ENCODE measurements at regions not wholly inside any gene's neighbourhood (a gene's known extent, or its start where the extent isn't known, plus 50 kb on each side); places are given as distances from the start of the nearest gene placed in this dataset.

DNA sequence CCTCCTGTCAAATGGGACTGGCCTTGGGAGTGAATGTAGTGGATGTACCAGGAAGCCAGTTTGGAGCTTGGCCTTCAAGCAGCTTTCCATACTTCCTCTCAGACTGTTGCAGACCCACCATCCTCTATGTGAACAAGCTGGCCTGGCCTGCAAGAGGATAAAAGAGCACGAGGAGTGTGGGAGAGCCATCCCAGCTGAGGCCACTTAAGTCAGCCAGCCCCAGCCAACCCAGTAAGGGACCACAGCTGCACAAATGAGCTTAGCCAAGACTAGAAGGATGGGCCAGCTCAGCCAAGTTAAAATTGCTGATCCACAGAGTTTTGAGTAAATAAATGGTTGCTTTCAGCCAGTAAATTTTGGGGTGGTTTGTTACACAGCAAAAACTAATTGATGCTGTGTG is 156.9 kb upstream of the SOX4 start:
- H3K9me2 ChIP-seq (ENCODE audit: insufficient read depth), result no peaks in the 10 kb centered on the region
- ATAC-seq (no peak), DNase-seq (ENCODE audit: low read depth, low spot score) (no peak)
- H3K4me2 ChIP-seq (ENCODE audit: low read length), result no peak overlapping the region
- no peaks in the 10 kb centered on the region for H3K36me3 ChIP-seq (ENCODE audit: control insufficient read depth in 1 of 2, insufficient read depth in 2 of 2, low read length in 2 of 2)
- H2AFZ ChIP-seq (ENCODE audit: low read depth, low read length, poor library complexity, severe bottlenecking), result no peak overlapping the region
- H3K79me2 ChIP-seq (ENCODE audit: insufficient read depth, low read length), result no peaks in the 10 kb centered on the region
- H4K20me1 ChIP-seq (ENCODE audit: insufficient read depth), result no peaks in the 10 kb centered on the region
- intact Hi-C loops (cut with micrococcal nuclease), result no loop called here
- ChIA-PET POLR2A (no interaction called here), RAD21 (ENCODE audit: low non-redundant PET in 1 of 2, low total read pairs in 2 of 2, uncharacterized antibody in 2 of 2, unreplicated experiment in 2 of 2) (no interaction called here), CTCF (no interaction called here)
- no peak for TF ChIP-seq YY1 (IDR thresholded peaks at IDR 0.05; ENCODE audit: extremely low read depth, insufficient replicate concordance, low read depth, low read length)
- TF ChIP-seq, protein P1, sequence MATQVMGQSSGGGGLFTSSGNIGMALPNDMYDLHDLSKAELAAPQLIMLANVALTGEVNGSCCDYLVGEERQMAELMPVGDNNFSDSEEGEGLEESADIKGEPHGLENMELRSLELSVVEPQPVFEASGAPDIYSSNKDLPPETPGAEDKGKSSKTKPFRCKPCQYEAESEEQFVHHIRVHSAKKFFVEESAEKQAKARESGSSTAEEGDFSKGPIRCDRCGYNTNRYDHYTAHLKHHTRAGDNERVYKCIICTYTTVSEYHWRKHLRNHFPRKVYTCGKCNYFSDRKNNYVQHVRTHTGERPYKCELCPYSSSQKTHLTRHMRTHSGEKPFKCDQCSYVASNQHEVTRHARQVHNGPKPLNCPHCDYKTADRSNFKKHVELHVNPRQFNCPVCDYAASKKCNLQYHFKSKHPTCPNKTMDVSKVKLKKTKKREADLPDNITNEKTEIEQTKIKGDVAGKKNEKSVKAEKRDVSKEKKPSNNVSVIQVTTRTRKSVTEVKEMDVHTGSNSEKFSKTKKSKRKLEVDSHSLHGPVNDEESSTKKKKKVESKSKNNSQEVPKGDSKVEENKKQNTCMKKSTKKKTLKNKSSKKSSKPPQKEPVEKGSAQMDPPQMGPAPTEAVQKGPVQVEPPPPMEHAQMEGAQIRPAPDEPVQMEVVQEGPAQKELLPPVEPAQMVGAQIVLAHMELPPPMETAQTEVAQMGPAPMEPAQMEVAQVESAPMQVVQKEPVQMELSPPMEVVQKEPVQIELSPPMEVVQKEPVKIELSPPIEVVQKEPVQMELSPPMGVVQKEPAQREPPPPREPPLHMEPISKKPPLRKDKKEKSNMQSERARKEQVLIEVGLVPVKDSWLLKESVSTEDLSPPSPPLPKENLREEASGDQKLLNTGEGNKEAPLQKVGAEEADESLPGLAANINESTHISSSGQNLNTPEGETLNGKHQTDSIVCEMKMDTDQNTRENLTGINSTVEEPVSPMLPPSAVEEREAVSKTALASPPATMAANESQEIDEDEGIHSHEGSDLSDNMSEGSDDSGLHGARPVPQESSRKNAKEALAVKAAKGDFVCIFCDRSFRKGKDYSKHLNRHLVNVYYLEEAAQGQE (IDR thresholded peaks at IDR 0.05; ENCODE audit: low read depth), result no peak
- no peak for TF ChIP-seq EZH2 (IDR thresholded peaks at IDR 0.05)
- TF ChIP-seq ELF1 (IDR thresholded peaks at IDR 0.05; ENCODE audit: borderline replicate concordance, low read depth), result no peak
- TF ChIP-seq TCF7L2 (IDR thresholded peaks at IDR 0.05; ENCODE audit: borderline replicate concordance, extremely low read depth, insufficient read depth, insufficient read length), result no peak
- no peak for TF ChIP-seq CEBPB (IDR thresholded peaks at IDR 0.05; ENCODE audit: low read depth)
- no peak for TF ChIP-seq POLR2AphosphoS5 (IDR thresholded peaks at IDR 0.05; ENCODE audit: low read depth, low read length)
- no peak for TF ChIP-seq SP1 (IDR thresholded peaks at IDR 0.05; ENCODE audit: low read depth)
- TF ChIP-seq, protein P2, sequence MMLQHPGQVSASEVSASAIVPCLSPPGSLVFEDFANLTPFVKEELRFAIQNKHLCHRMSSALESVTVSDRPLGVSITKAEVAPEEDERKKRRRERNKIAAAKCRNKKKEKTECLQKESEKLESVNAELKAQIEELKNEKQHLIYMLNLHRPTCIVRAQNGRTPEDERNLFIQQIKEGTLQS (IDR thresholded peaks at IDR 0.05), result no peak
- TF ChIP-seq FOSL1 (IDR thresholded peaks at IDR 0.05; ENCODE audit: low read depth), result no peak
- TF ChIP-seq, protein P3, sequence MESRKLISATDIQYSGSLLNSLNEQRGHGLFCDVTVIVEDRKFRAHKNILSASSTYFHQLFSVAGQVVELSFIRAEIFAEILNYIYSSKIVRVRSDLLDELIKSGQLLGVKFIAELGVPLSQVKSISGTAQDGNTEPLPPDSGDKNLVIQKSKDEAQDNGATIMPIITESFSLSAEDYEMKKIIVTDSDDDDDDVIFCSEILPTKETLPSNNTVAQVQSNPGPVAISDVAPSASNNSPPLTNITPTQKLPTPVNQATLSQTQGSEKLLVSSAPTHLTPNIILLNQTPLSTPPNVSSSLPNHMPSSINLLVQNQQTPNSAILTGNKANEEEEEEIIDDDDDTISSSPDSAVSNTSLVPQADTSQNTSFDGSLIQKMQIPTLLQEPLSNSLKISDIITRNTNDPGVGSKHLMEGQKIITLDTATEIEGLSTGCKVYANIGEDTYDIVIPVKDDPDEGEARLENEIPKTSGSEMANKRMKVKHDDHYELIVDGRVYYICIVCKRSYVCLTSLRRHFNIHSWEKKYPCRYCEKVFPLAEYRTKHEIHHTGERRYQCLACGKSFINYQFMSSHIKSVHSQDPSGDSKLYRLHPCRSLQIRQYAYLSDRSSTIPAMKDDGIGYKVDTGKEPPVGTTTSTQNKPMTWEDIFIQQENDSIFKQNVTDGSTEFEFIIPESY (IDR thresholded peaks at IDR 0.05; ENCODE audit: extremely low read depth, insufficient replicate concordance, low read length), result no peak
- no peak for TF ChIP-seq ZNF274 (IDR thresholded peaks at IDR 0.05; ENCODE audit: low read depth, low read length)
- H3K27ac ChIP-seq (ENCODE audit: low read depth, low read length), result no peak overlapping the region
- H3K4me3 ChIP-seq (replicated peaks in 1 of 2; ENCODE audit: low read depth in 1 of 2, low read length in 2 of 2), result no peak overlapping the region
- no peaks in the 10 kb centered on the region for H3K9me3 ChIP-seq (ENCODE audit: control insufficient read depth in 1 of 2, insufficient read depth in 1 of 2, low read depth in 1 of 2, low read length in 2 of 2)
- H3K9ac ChIP-seq (ENCODE audit: low read length), result no peak overlapping the region
- no TSS peak for BruUV-seq (replicated peaks)
- no peaks in the 10 kb centered on the region for H3K27me3 ChIP-seq (ENCODE audit: insufficient read depth, low read length)
- H3K4me1 ChIP-seq (ENCODE audit: control insufficient read depth in 1 of 2, insufficient read depth in 2 of 2, low read length in 2 of 2), result peaks cover 5% of the 10 kb centered on the region in 2 experiments; a peak in 2 of 4 replicates

Measured in HCT116 (cell line).